ENCODE measurements at regions not wholly inside any gene's neighbourhood (a gene's known extent, or its start where the extent isn't known, plus 50 kb on each side); places are given as distances from the start of the nearest gene placed in this dataset.

DNA sequence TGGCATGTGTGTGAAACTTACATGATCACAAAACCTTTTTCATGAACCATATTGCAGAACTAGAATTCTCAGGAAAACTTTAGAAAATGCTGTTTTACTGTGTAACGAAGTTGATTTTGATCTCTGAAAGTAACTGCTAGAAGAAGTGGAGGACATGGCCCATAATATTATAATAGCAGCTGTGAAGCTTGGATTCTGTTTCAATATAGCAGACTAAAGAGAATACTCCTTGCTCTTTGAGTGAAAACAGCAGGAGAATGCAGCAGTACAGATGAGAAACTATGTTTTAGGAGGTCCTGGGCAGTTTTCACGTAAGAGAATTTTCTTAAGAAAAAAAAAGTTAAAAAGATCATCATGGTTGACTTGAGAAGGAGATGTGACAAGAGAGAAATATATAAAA, 76.7 kb upstream of the POU2AF2 start:
- H3K36me3 Mint-ChIP-seq: no peaks in the 10 kb centered on the region
- no peak for DNase-seq
- intact Hi-C loops (cut with micrococcal nuclease): no loop called here
- ATAC-seq: no peak
- H3K4me3 ChIP-seq (ENCODE audit: low read length): no peak overlapping the region
- no peaks in the 10 kb centered on the region for H3K36me3 ChIP-seq (ENCODE audit: control insufficient read depth, insufficient read depth, low read length)
- no peaks in the 10 kb centered on the region for H3K4me1 Mint-ChIP-seq
- TF ChIP-seq, protein P1, sequence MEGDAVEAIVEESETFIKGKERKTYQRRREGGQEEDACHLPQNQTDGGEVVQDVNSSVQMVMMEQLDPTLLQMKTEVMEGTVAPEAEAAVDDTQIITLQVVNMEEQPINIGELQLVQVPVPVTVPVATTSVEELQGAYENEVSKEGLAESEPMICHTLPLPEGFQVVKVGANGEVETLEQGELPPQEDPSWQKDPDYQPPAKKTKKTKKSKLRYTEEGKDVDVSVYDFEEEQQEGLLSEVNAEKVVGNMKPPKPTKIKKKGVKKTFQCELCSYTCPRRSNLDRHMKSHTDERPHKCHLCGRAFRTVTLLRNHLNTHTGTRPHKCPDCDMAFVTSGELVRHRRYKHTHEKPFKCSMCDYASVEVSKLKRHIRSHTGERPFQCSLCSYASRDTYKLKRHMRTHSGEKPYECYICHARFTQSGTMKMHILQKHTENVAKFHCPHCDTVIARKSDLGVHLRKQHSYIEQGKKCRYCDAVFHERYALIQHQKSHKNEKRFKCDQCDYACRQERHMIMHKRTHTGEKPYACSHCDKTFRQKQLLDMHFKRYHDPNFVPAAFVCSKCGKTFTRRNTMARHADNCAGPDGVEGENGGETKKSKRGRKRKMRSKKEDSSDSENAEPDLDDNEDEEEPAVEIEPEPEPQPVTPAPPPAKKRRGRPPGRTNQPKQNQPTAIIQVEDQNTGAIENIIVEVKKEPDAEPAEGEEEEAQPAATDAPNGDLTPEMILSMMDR (IDR thresholded peaks at IDR 0.05): no peak
- H3K27ac ChIP-seq (ENCODE audit: low read length): no peak overlapping the region
- WGBS (ENCODE audit: insufficient coverage): 81% methylated on average over 2 of the region's 2 CpGs
- no peaks in the 10 kb centered on the region for H3K4me1 ChIP-seq (ENCODE audit: control insufficient read depth, insufficient read depth, low read length)
- H3K9me3 Mint-ChIP-seq: no peaks in the 10 kb centered on the region
- no peaks in the 10 kb centered on the region for H3K9me3 ChIP-seq (ENCODE audit: control insufficient read depth, insufficient read depth, low read length)
- H3K4me3 Mint-ChIP-seq: no peak overlapping the region
- H3K27ac Mint-ChIP-seq: no peak overlapping the region
- H3K27me3 Mint-ChIP-seq (ENCODE audit: low read depth in 2 of 2): peaks cover 0 to 5% of the 10 kb centered on the region in 2 donors
- H3K27me3 ChIP-seq (ENCODE audit: control insufficient read depth, insufficient read depth, low read length): no peaks in the 10 kb centered on the region

- Histone ChIP-seq H3K27ac (ENCODE audit: low read length) (no peak overlapping the region), H3K4me3 (ENCODE audit: low read length) (no peak overlapping the region), H3K36me3 (ENCODE audit: control insufficient read depth, insufficient read depth, low read length) (no peaks in the 10 kb centered on the region), H3K4me1 (ENCODE audit: control insufficient read depth, insufficient read depth, low read length) (no peaks in the 10 kb centered on the region), H3K9me3 (ENCODE audit: control insufficient read depth, insufficient read depth, low read length) (no peaks in the 10 kb centered on the region), H3K27me3 (ENCODE audit: control insufficient read depth, insufficient read depth, low read length) (no peaks in the 10 kb centered on the region)
- no peaks in the 10 kb centered on the region for H3K9me3 Mint-ChIP-seq
- peaks cover 0 to 5% of the 10 kb centered on the region in 2 donors for H3K27me3 Mint-ChIP-seq (ENCODE audit: low read depth in 2 of 2)
- H3K27ac Mint-ChIP-seq: no peak overlapping the region
- no peaks in the 10 kb centered on the region for H3K4me1 Mint-ChIP-seq
- H3K4me3 Mint-ChIP-seq: no peak overlapping the region
- intact Hi-C loops (cut with micrococcal nuclease): no loop called here
- no peak for ATAC-seq
- WGBS (ENCODE audit: insufficient coverage): 97% methylated on average over 2 of the region's 2 CpGs
- TF ChIP-seq, protein P1 (IDR thresholded peaks at IDR 0.05): no peak
- DNase-seq: no peak
- H3K36me3 Mint-ChIP-seq: no peaks in the 10 kb centered on the region
These were observed 77.9 kb upstream of the POU2AF2 start for GRCh38 chr11:111167666-111168065.

GRCh38 chr11:111166598-111166997, 78.9 kb upstream of the POU2AF2 start:
- Mint-ChIP-seq H3K27ac (no peak overlapping the region), H3K36me3 (no peaks in the 10 kb centered on the region), H3K4me3 (no peak overlapping the region), H3K27me3 (ENCODE audit: low read depth in 2 of 2) (peaks cover 1 to 8% of the 10 kb centered on the region in 2 donors), H3K4me1 (no peaks in the 10 kb centered on the region), H3K9me3 (no peaks in the 10 kb centered on the region)
- no peak for ATAC-seq
- Histone ChIP-seq H3K27me3 (ENCODE audit: control insufficient read depth, insufficient read depth, low read length) (no peaks in the 10 kb centered on the region), H3K4me1 (ENCODE audit: control insufficient read depth, insufficient read depth, low read length) (no peaks in the 10 kb centered on the region), H3K4me3 (ENCODE audit: low read length) (no peak overlapping the region), H3K36me3 (ENCODE audit: control insufficient read depth, insufficient read depth, low read length) (no peaks in the 10 kb centered on the region), H3K27ac (ENCODE audit: low read length) (no peak overlapping the region), H3K9me3 (ENCODE audit: control insufficient read depth, insufficient read depth, low read length) (no peaks in the 10 kb centered on the region)
- intact Hi-C loops (cut with micrococcal nuclease): no loop called here
- DNase-seq: no peak
- 92% methylated on average over 3 of the region's 3 CpGs for WGBS (ENCODE audit: insufficient coverage)
- TF ChIP-seq, protein P1 (IDR thresholded peaks at IDR 0.05): no peak

DNA sequence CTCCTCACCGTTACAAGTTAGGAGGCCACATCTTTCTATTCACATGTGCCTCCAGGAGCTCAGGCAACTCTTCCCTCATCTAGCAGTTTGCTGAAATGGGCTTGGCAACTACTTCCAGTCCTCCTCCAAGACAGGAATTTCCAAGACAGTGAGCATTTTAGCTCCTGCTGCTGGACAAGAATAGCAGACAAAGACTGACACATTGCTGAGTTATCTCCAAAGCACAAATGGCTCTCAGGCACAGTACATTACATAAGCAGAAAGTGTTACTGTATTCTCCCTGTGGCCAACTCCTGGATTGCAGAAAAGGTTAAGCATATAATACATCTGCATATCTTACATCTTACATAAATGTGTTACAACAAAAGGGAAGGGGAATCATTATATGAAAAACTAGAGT, 83.2 kb upstream of the POU2AF2 start:
- 38% methylated on average over 1 of the region's 1 CpG for WGBS (ENCODE audit: insufficient coverage)
- H3K4me1 ChIP-seq (ENCODE audit: control insufficient read depth, insufficient read depth, low read length): no peaks in the 10 kb centered on the region
- TF ChIP-seq, protein P1 (IDR thresholded peaks at IDR 0.05): no peak
- H3K9me3 ChIP-seq (ENCODE audit: control insufficient read depth, insufficient read depth, low read length): no peaks in the 10 kb centered on the region
- Mint-ChIP-seq H3K9me3 (peaks cover 0 to 2% of the 10 kb centered on the region in 2 donors), H3K4me1 (no peaks in the 10 kb centered on the region), H3K27me3 (ENCODE audit: low read depth in 2 of 2) (peaks cover 5 to 13% of the 10 kb centered on the region in 2 donors), H3K27ac (no peak overlapping the region), H3K36me3 (no peaks in the 10 kb centered on the region), H3K4me3 (no peak overlapping the region)
- H3K27me3 ChIP-seq (ENCODE audit: control insufficient read depth, insufficient read depth, low read length): no peaks in the 10 kb centered on the region
- intact Hi-C loops (cut with micrococcal nuclease): no loop called here
- DNase-seq (no peak), ATAC-seq (no peak)
- H3K36me3 ChIP-seq (ENCODE audit: control insufficient read depth, insufficient read depth, low read length): no peaks in the 10 kb centered on the region
- no peak overlapping the region for H3K27ac ChIP-seq (ENCODE audit: low read length)
- H3K4me3 ChIP-seq (ENCODE audit: low read length): no peak overlapping the region
